HAP-1 (cell line): ENCODE measurements at regions not wholly inside any gene's neighbourhood (a gene's known extent, or its start where the extent isn't known, plus 50 kb on each side); places are given as distances from the start of the nearest gene placed in this dataset.

Source experiments
- DNase-seq, 2 experiments: peaks; one replicate each; pipeline ENCODE4 v3.0.0-alpha.2; 2016 to 2020; ENCODE audit warnings: low spot score in 2 of 2
- H3K27me3 ChIP-seq: fragments of 250-450 bp; sonication (Bioruptor Pico); 2 replicates; pipeline ENCODE4 v1.5.1; 2020; ENCODE audit warnings: low read depth, mild to moderate bottlenecking, moderate library complexity
- H3K36me3 ChIP-seq: fragments of 250-450 bp; sonication (Bioruptor Pico); replicated peaks from 2 replicates; pipeline ENCODE4 v1.5.1; 2020; ENCODE audit warnings: mild to moderate bottlenecking
- H3K4me1 ChIP-seq: fragments of 250-450 bp; sonication (Bioruptor Pico); 2 replicates; pipeline ENCODE4 v1.5.1; 2020; ENCODE audit warnings: mild to moderate bottlenecking
- H3K4me3 ChIP-seq: fragments of 250-450 bp; sonication (Bioruptor Pico); 2 replicates; pipeline ENCODE4 v1.5.1; 2020; ENCODE audit warnings: mild to moderate bottlenecking, moderate library complexity
- H3K9me3 ChIP-seq: fragments of 250-450 bp; sonication (Bioruptor Pico); 2 replicates; pipeline ENCODE4 v1.5.1; 2020; ENCODE audit warnings: mild to moderate bottlenecking, moderate library complexity
- in situ Hi-C: fragments of 300-500 bp; cut with MboI; formaldehyde crosslinking; loops from 3 replicates; pipeline ENCODE4 v1.14.3; 2020; ENCODE audit warnings: low sequenced_read_pairs, inconsistent platforms, mixed read lengths

GRCh38 chr16:50955311-50955710, 195.8 kb downstream of the SALL1 start:
- Histone ChIP-seq H3K9me3 (no peaks in the 10 kb centered on the region), H3K4me3 (no peak overlapping the region), H3K36me3 (no peaks in the 10 kb centered on the region), H3K4me1 (no peaks in the 10 kb centered on the region), H3K27me3 (no peaks in the 10 kb centered on the region)
- DNase-seq: no peak
- in situ Hi-C loops: no loop called here

DNA sequence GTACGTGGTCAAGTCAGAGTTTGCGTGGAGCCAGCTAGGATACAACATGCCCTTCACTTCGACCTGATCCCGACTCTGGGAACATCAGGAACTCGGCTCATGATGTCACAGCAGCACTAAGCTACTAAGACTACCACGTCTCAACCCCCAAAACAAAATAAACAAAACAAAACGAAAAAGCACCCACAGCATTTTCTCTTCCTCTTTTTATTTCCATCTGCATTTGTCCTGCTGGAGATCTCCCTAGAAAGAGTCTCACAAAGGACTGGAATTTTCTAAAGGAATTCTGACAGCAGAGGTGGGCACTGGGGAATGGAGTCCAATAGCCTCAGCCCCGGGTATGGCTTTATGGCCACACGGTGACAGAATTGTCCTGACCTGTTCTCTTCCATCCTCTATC, 196.6 kb downstream of the SALL1 start:
- Histone ChIP-seq H3K4me3 (no peak overlapping the region), H3K4me1 (no peaks in the 10 kb centered on the region), H3K27me3 (no peaks in the 10 kb centered on the region), H3K9me3 (no peaks in the 10 kb centered on the region), H3K36me3 (no peaks in the 10 kb centered on the region)
- in situ Hi-C loops: no loop called here
- no peak for DNase-seq

- H3K36me3 ChIP-seq: no peaks in the 10 kb centered on the region
Observed at GRCh38 chr16:50953290-50953689, 197.8 kb downstream of the SALL1 start.

GRCh38 chr16:50950955-50951354, 200.1 kb downstream of the SALL1 start:
- Histone ChIP-seq H3K4me3 (no peak overlapping the region), H3K9me3 (no peaks in the 10 kb centered on the region), H3K4me1 (no peaks in the 10 kb centered on the region), H3K27me3 (no peaks in the 10 kb centered on the region), H3K36me3 (no peaks in the 10 kb centered on the region)
- in situ Hi-C loops: no loop called here
- DNase-seq: no peak

More at GRCh38 chr16:50953290-50953689, 197.8 kb downstream of the SALL1 start:
- Histone ChIP-seq H3K27me3 (no peaks in the 10 kb centered on the region), H3K4me1 (no peaks in the 10 kb centered on the region), H3K4me3 (no peak overlapping the region), H3K9me3 (no peaks in the 10 kb centered on the region)
- DNase-seq: no peak
- in situ Hi-C loops: no loop called here

- in situ Hi-C loops: no loop called here
Observed at GRCh38 chr16:50948268-50948930, 202.7 kb downstream of the SALL1 start.

GRCh38 chr16:50947826-50948225, 203.2 kb downstream of the SALL1 start:
- in situ Hi-C loops: no loop called here
- Histone ChIP-seq H3K9me3 (no peaks in the 10 kb centered on the region), H3K36me3 (no peaks in the 10 kb centered on the region), H3K27me3 (no peaks in the 10 kb centered on the region), H3K4me1 (no peaks in the 10 kb centered on the region), H3K4me3 (no peak overlapping the region)
- no peak for DNase-seq

More at GRCh38 chr16:50948268-50948930, 202.7 kb downstream of the SALL1 start:
- H3K36me3 ChIP-seq: no peaks in the 10 kb centered on the region
- H3K4me3 ChIP-seq: no peak overlapping the region
- H3K9me3 ChIP-seq: no peaks in the 10 kb centered on the region
- no peaks in the 10 kb centered on the region for H3K4me1 ChIP-seq
- DNase-seq: no peak
- no peaks in the 10 kb centered on the region for H3K27me3 ChIP-seq

DNA sequence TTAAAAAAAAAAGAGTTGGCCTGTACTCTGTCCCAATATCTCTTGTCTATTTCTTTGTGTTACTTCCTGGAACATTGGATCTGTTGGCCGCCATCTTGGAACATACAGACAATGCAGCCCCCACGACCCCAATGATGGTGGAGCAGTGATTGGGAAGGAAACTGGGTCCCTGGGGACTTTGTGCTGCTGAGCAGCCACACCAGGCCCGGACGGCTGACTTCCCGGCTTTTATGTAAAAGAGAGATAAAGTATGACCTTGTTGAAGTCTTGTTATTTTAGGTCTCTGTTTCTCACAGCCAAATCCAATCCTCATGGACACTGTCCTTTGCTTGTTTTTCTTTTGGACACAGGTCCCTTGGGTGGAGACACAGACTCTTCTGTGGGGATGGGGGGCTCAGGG, 204.5 kb downstream of the SALL1 start:
- DNase-seq: no peak
- no peaks in the 10 kb centered on the region for H3K36me3 ChIP-seq
- no peak overlapping the region for H3K4me3 ChIP-seq
- no peaks in the 10 kb centered on the region for H3K27me3 ChIP-seq
- H3K4me1 ChIP-seq: no peaks in the 10 kb centered on the region
- no peaks in the 10 kb centered on the region for H3K9me3 ChIP-seq
- in situ Hi-C loops: no loop called here

DNA sequence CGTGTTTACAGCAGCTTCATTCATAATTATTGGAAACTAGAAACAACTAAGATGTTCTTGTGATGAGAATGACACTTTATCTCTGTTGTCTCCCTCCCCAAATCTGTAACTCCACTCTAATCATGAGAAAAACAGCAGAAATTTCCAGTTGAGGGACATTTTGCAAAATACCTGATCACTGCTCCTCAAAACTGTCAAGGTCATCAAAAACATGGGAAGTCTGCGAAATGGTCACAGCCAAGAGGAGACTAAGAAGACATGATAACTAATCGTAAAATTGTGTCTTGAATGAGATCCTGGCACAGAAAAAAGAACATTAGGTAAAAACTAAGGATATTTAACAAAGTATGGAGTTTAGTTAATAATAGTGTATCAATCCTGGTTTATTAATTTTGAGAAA, 204.2 kb downstream of the CYLD start:
- DNase-seq: no peak
- no peaks in the 10 kb centered on the region for H3K4me1 ChIP-seq
- no peaks in the 10 kb centered on the region for H3K27me3 ChIP-seq
- no peaks in the 10 kb centered on the region for H3K36me3 ChIP-seq
- no peak overlapping the region for H3K4me3 ChIP-seq
- in situ Hi-C loops: no loop called here
- H3K9me3 ChIP-seq: no peaks in the 10 kb centered on the region

- no peak overlapping the region for H3K4me3 ChIP-seq
- H3K27me3 ChIP-seq: no peaks in the 10 kb centered on the region
- in situ Hi-C loops: no loop called here
- no peaks in the 10 kb centered on the region for H3K9me3 ChIP-seq
- DNase-seq: no peak
- no peaks in the 10 kb centered on the region for H3K4me1 ChIP-seq
- no peaks in the 10 kb centered on the region for H3K36me3 ChIP-seq
Observed at GRCh38 chr16:50945171-50945570, 203.3 kb downstream of the CYLD start.

GRCh38 chr16:50944436-50944835, 202.6 kb downstream of the CYLD start:
- H3K4me3 ChIP-seq: no peak overlapping the region
- DNase-seq: no peak
- H3K36me3 ChIP-seq: no peaks in the 10 kb centered on the region
- H3K9me3 ChIP-seq: no peaks in the 10 kb centered on the region
- no peaks in the 10 kb centered on the region for H3K27me3 ChIP-seq
- in situ Hi-C loops: no loop called here
- H3K4me1 ChIP-seq: no peaks in the 10 kb centered on the region

DNA sequence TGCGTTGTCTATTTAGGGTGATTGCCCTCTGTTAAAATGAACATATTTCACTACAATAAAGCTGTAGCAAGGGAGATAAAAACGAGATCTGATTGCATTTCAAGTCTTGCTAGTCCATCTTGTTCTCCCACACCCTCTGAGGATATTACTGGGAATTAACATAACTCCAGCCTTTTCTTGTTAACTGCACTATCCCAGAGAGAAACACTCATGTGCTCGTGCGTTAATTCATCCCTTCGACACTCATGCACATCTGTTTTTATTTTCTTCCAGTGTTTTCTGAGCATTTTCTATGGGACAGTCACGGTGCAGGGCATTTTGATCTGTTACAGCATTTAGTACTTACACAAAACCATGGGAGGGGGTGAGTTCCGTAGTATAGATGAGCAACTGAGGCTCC, 202.1 kb downstream of the CYLD start:
- Histone ChIP-seq H3K4me3 (no peak overlapping the region), H3K9me3 (no peaks in the 10 kb centered on the region), H3K36me3 (no peaks in the 10 kb centered on the region), H3K4me1 (no peaks in the 10 kb centered on the region), H3K27me3 (no peaks in the 10 kb centered on the region)
- no peak for DNase-seq
- in situ Hi-C loops: no loop called here

DNA sequence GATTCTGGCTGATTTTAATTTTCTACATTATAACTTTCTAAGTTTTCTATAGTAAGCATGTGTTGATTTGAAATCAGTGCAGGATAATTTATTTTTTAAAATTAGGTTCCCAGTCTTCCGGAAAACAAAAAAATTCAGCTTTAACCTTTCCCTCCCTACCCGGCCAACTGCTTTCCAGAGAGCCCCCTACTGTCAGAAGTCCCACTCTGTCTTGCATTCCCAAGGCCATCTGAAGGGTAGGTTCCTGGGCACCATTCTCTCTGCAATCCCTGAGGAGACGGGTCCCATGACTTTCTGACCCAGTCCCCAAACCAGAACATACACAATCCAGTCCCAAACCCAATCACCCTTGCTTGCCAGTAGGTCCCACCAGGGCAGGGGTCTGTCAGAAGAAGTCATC, 200.3 kb downstream of the CYLD start:
- no peak for DNase-seq
- Histone ChIP-seq H3K36me3 (no peaks in the 10 kb centered on the region), H3K27me3 (no peaks in the 10 kb centered on the region), H3K4me1 (no peaks in the 10 kb centered on the region), H3K9me3 (no peaks in the 10 kb centered on the region), H3K4me3 (no peak overlapping the region)
- in situ Hi-C loops: no loop called here

DNA sequence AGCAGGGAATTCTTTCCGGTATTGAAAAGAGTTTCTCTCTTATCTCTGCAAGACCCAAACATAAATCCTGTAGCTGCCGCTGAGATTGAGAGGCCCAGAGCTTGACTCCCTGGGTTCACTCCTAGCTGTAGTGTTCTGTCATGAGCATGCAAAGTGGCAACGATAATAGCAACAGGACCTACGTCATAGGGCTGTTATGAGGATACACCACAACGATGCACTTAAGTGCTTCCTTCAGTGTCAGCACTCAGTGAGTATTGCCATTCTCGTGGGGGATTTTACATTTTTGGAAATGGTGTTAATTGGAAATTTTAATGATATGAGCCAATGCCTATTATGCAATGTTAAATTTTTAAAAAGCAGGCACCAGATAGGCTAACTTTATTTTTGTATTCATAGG, 199.8 kb downstream of the CYLD start:
- H3K4me3 ChIP-seq: no peak overlapping the region
- no peak for DNase-seq
- no peaks in the 10 kb centered on the region for H3K36me3 ChIP-seq
- H3K27me3 ChIP-seq: no peaks in the 10 kb centered on the region
- no peaks in the 10 kb centered on the region for H3K9me3 ChIP-seq
- in situ Hi-C loops: no loop called here
- no peaks in the 10 kb centered on the region for H3K4me1 ChIP-seq

GRCh38 chr16:50940275-50940854, 198.5 kb downstream of the CYLD start:
- H3K36me3 ChIP-seq: no peaks in the 10 kb centered on the region
- no peaks in the 10 kb centered on the region for H3K4me1 ChIP-seq
- no peaks in the 10 kb centered on the region for H3K27me3 ChIP-seq
- DNase-seq: no peak
- H3K9me3 ChIP-seq: no peaks in the 10 kb centered on the region
- in situ Hi-C loops: no loop called here
- H3K4me3 ChIP-seq: no peak overlapping the region

DNA sequence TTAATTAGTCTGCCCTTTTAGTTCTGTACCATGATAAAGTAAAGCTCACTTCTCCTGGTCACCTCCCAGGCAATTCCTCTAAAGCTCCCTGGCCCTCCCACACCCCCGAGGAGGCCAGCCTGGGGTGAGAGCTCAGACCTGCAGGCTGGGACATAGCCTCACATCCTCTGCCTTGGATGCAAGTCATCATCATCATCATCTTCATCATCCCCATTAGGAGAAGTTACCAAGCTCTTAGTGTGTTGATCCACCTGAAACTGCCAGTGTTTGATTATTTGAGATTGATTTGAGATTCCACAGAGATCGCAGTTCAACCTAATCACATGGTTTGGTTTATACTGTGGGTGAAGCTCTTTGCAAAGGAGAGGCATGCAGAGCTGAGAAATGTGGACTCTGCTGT, 197.5 kb downstream of the CYLD start:
- Histone ChIP-seq H3K27me3 (no peaks in the 10 kb centered on the region), H3K4me3 (no peak overlapping the region), H3K4me1 (no peaks in the 10 kb centered on the region), H3K36me3 (no peaks in the 10 kb centered on the region), H3K9me3 (no peaks in the 10 kb centered on the region)
- no peak for DNase-seq
- in situ Hi-C loops: no loop called here
